CD4-positive, alpha-beta memory T cell (primary cell): ENCODE measurements at regions not wholly inside any gene's neighbourhood (a gene's known extent, or its start where the extent isn't known, plus 50 kb on each side); places are given as distances from the start of the nearest gene placed in this dataset.

Experiments used
- CTCF ChIA-PET: fragments of 350-600 bp; sonication (Branson Sonifier 250); formaldehyde crosslinking; loops from one replicate; lab custom pipeline; 2021; ENCODE audit warnings: inconsistent platforms; ENCODE audit not compliant: partially characterized antibody; lab: Charles Lee
- POLR2A ChIA-PET: fragments of 350-600 bp; sonication (Branson Sonifier 250); formaldehyde crosslinking; loops from one replicate; lab custom pipeline; 2021; ENCODE audit not compliant: partially characterized antibody; lab: Charles Lee
- DNase-seq, 5 donors: peaks; one replicate each; pipeline versions ENCODE4 v3.0.0 to v3.0.0-alpha.2; 2020 to 2022; ENCODE audit warnings: mixed read lengths in 1 of 5
- H3K27ac ChIP-seq: one replicate; pipeline ENCODE4 v1.7.0; 2013; ENCODE audit warnings: low read depth, low read length
- H3K27me3 ChIP-seq: 2 replicates; pipeline ENCODE4 v1.7.0; 2013; ENCODE audit warnings: mild to moderate bottlenecking, low read length, moderate library complexity; ENCODE audit not compliant: insufficient read depth
- H3K36me3 ChIP-seq: 2 replicates; pipeline ENCODE4 v1.7.0; 2013; ENCODE audit warnings: mild to moderate bottlenecking, low read length, moderate library complexity; ENCODE audit not compliant: insufficient read depth
- H3K4me1 ChIP-seq: 2 replicates; pipeline ENCODE4 v1.7.0; 2013; ENCODE audit warnings: mild to moderate bottlenecking, low read length, moderate library complexity; ENCODE audit not compliant: insufficient read depth
- H3K4me3 ChIP-seq, 2 donors: one replicate each; pipeline ENCODE4 v1.7.0; 2013; ENCODE audit warnings: low read length in 2 of 2, mild to moderate bottlenecking in 1 of 2
- H3K9me3 ChIP-seq, 2 donors: one replicate each; pipeline ENCODE4 v1.7.0; 2013; ENCODE audit warnings: low read length in 2 of 2, control low read depth in 1 of 2; ENCODE audit not compliant: control insufficient read depth in 1 of 2
- H3K27ac Mint-ChIP-seq, 7 donors: one replicate each; pipeline ENCODE4 v1.8.0; 2020 to 2021; ENCODE audit warnings: mixed read lengths in 7 of 7, mild to moderate bottlenecking in 6 of 7, inconsistent platforms in 3 of 7, moderate library complexity in 3 of 7
- H3K27me3 Mint-ChIP-seq, 2 donors: one replicate each; pipeline ENCODE4 v1.8.0; 2020 to 2021; ENCODE audit warnings: mixed read lengths in 2 of 2
- H3K36me3 Mint-ChIP-seq, 2 donors: one replicate each; pipeline ENCODE4 v1.8.0; 2020 to 2021; ENCODE audit warnings: mixed read lengths in 2 of 2, inconsistent platforms in 1 of 2, mild to moderate bottlenecking in 1 of 2
- H3K4me1 Mint-ChIP-seq, 4 donors: one replicate each; pipeline ENCODE4 v1.8.0; 2020 to 2021; ENCODE audit warnings: mixed read lengths in 4 of 4, mild to moderate bottlenecking in 1 of 4
- H3K4me3 Mint-ChIP-seq, 8 donors: one replicate each; pipeline ENCODE4 v1.8.0; 2020 to 2021; ENCODE audit warnings: mixed read lengths in 8 of 8, mild to moderate bottlenecking in 7 of 8, moderate library complexity in 6 of 8, inconsistent platforms in 3 of 8
- H3K9me3 Mint-ChIP-seq, 8 donors: one replicate each; pipeline ENCODE4 v1.8.0; 2020 to 2021; ENCODE audit warnings: mixed read lengths in 8 of 8, mild to moderate bottlenecking in 5 of 8, inconsistent platforms in 3 of 8, moderate library complexity in 1 of 8
- intact Hi-C: fragments of 100-400 bp; cut with micrococcal nuclease; formaldehyde crosslinking; loops from one replicate; pipeline ENCODE4 v1.15.1; 2023

DNA sequence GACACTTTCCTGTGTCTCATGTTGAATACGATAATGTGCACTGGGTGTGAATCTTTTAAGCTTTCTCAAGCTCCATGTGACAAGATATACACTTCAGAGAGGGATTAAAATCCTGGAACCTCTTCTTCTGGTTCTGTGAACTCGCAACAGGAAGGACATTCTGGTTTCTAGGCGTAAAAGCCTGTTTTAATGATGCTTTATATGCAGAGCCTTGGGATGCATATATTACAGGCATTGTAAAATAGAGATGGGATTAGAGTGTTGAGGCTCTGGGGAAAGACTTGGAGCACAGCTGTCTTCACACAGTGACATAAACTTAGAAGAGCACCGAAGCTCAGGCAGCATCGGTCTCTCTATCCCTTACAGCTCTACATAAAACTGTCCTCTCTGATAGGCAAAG, 107.7 kb upstream of the SV2C start:
- DNase-seq: no peak
- POLR2A ChIA-PET: no interaction called here
- Histone ChIP-seq H3K36me3 (no peaks in the 10 kb centered on the region), H3K27ac (no peak overlapping the region), H3K9me3 (no peaks in the 10 kb centered on the region), H3K27me3 (no peaks in the 10 kb centered on the region), H3K4me3 (no peak overlapping the region), H3K4me1 (no peaks in the 10 kb centered on the region)
- no peaks in the 10 kb centered on the region for H3K4me1 Mint-ChIP-seq
- peaks cover 12 to 13% of the 10 kb centered on the region in 2 donors for H3K27me3 Mint-ChIP-seq
- CTCF ChIA-PET: no interaction called here
- no peak overlapping the region for H3K4me3 Mint-ChIP-seq
- intact Hi-C loops: no loop called here
- no peaks in the 10 kb centered on the region for H3K36me3 Mint-ChIP-seq
- H3K27ac Mint-ChIP-seq: no peak overlapping the region
- H3K9me3 Mint-ChIP-seq: peaks cover 0 to 10% (median 0%) of the 10 kb centered on the region in 8 donors

DNA sequence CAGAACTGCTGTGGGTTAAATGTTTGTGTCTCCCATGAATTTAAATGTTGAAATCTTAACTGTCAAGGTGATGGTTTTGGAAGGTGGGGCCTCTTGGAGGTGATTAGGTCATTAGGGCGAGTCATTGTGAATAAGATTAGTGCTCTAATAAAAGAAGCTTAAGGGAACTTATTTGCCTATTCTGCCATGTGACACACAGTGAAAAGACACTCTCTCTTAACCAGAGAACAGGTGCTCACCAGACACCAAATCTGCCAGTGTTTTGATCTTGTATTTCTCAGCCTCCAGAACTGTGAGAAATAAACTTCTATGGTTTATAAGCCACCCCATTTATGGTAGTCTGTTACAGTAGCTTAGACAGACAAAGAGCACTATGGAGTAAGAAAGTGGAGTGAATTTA, 117.9 kb upstream of the SV2C start:
- peaks cover 4 to 24% of the 10 kb centered on the region in 2 donors for H3K27me3 Mint-ChIP-seq
- peak overlapping the region in 1 of 7 donors; percentile 44 for H3K27ac Mint-ChIP-seq
- Histone ChIP-seq H3K9me3 (no peaks in the 10 kb centered on the region), H3K27ac (no peak overlapping the region), H3K4me1 (no peaks in the 10 kb centered on the region), H3K27me3 (peaks cover 4% of the 10 kb centered on the region), H3K4me3 (no peak overlapping the region), H3K36me3 (no peaks in the 10 kb centered on the region)
- H3K36me3 Mint-ChIP-seq: no peaks in the 10 kb centered on the region
- ChIA-PET POLR2A (no interaction called here), CTCF (no interaction called here)
- H3K4me1 Mint-ChIP-seq: peaks cover 0 to 17% (median 3%) of the 10 kb centered on the region in 4 donors
- H3K4me3 Mint-ChIP-seq: no peak overlapping the region
- intact Hi-C loops: no loop called here
- DNase-seq: no peak
- peaks cover 0 to 23% (median 18%) of the 10 kb centered on the region in 8 donors for H3K9me3 Mint-ChIP-seq

DNA sequence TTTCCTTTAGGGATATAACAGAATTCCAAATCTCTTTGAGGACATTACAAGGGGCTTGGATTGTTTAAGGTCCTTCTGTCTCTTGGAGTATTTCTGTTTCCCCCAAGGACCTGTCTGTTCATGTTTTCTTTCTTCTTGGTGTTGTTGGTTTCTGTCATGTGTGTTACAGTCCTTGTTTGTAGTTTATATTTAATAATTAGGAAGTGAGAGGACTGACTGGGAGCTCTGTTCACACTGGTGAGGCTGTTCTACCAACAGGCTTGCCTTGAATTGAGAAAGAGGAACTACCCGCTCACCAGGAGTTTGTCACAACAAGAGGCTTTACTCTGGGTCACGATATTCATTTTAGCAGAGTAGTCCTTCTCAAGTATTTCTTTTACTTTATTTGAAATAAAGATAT, 119.2 kb upstream of the SV2C start:
- H3K36me3 ChIP-seq: no peaks in the 10 kb centered on the region
- POLR2A ChIA-PET: no interaction called here
- DNase-seq: no peak
- peaks cover 4% of the 10 kb centered on the region for H3K27me3 ChIP-seq
- CTCF ChIA-PET: no interaction called here
- Mint-ChIP-seq H3K4me3 (no peak overlapping the region), H3K27ac (no peak overlapping the region), H3K36me3 (no peaks in the 10 kb centered on the region), H3K27me3 (peaks cover 3 to 21% of the 10 kb centered on the region in 2 donors), H3K4me1 (peaks cover 0 to 17% (median 3%) of the 10 kb centered on the region in 4 donors), H3K9me3 (peaks cover 0 to 13% (median 9%) of the 10 kb centered on the region in 8 donors)
- H3K9me3 ChIP-seq: no peaks in the 10 kb centered on the region
- intact Hi-C loops: no loop called here
- no peaks in the 10 kb centered on the region for H3K4me1 ChIP-seq
- H3K27ac ChIP-seq: no peak overlapping the region
- no peak overlapping the region for H3K4me3 ChIP-seq

DNA sequence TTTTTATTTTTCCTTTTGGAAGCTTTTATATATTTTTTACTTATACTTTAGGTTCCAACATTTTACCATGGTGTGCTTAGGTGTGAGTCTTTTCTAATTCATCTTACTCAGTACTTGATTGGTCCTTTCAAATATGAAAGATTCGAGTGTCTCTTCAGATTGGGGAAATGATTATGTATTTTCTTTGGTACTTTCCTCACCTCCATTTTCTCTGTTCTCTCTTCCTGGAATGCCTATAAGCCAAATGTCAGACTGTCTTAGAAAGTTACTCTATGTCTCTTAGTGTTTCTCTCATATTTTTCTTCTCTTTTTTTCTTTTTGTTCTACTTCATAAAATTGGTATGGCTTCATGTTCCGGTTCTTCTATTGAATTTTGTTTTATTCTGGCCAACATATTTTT, 119.6 kb upstream of the SV2C start:
- H3K36me3 Mint-ChIP-seq: no peaks in the 10 kb centered on the region
- no peak overlapping the region for H3K4me3 Mint-ChIP-seq
- H3K27ac Mint-ChIP-seq: no peak overlapping the region
- CTCF ChIA-PET: no interaction called here
- peaks cover 0 to 17% (median 3%) of the 10 kb centered on the region in 4 donors for H3K4me1 Mint-ChIP-seq
- no peak overlapping the region for H3K27ac ChIP-seq
- no peak for DNase-seq
- intact Hi-C loops: no loop called here
- POLR2A ChIA-PET: no interaction called here
- H3K9me3 ChIP-seq: no peaks in the 10 kb centered on the region
- H3K4me3 ChIP-seq: no peak overlapping the region
- no peaks in the 10 kb centered on the region for H3K36me3 ChIP-seq
- no peaks in the 10 kb centered on the region for H3K4me1 ChIP-seq
- H3K27me3 ChIP-seq: peaks cover 4% of the 10 kb centered on the region
- H3K27me3 Mint-ChIP-seq: peaks cover 3 to 21% of the 10 kb centered on the region in 2 donors
- H3K9me3 Mint-ChIP-seq: peaks cover 0 to 10% (median 6%) of the 10 kb centered on the region in 8 donors

DNA sequence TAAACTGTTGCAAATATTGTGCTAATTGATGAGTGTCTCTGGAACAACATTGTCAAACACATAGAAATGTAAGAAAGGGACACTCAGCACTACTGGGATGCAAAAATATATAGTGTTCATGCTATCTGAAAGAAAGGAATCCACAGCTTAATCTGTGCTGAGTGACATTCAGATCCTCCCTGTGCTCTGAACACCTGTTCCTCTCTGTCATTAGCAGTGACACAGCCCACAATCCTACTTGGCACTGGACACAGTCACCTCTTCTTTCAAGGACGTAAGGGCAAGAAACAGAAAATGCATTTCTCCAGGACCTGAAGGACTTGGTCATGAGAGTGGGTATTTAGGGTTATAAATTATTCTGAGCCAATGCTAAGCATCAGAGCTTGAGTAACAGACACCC, 121.4 kb upstream of the SV2C start:
- H3K4me3 Mint-ChIP-seq: no peak overlapping the region
- Histone ChIP-seq H3K36me3 (no peaks in the 10 kb centered on the region), H3K9me3 (no peaks in the 10 kb centered on the region), H3K4me1 (no peaks in the 10 kb centered on the region), H3K27me3 (peaks cover 4% of the 10 kb centered on the region), H3K4me3 (no peak overlapping the region), H3K27ac (no peak overlapping the region)
- DNase-seq: no peak
- H3K4me1 Mint-ChIP-seq: no peaks in the 10 kb centered on the region
- intact Hi-C loops: no loop called here
- POLR2A ChIA-PET: no interaction called here
- CTCF ChIA-PET: no interaction called here
- peaks cover 3 to 23% of the 10 kb centered on the region in 2 donors for H3K27me3 Mint-ChIP-seq
- no peaks in the 10 kb centered on the region for H3K36me3 Mint-ChIP-seq
- H3K27ac Mint-ChIP-seq: no peak overlapping the region
- H3K9me3 Mint-ChIP-seq: peaks cover 0 to 13% (median 6%) of the 10 kb centered on the region in 8 donors

DNA sequence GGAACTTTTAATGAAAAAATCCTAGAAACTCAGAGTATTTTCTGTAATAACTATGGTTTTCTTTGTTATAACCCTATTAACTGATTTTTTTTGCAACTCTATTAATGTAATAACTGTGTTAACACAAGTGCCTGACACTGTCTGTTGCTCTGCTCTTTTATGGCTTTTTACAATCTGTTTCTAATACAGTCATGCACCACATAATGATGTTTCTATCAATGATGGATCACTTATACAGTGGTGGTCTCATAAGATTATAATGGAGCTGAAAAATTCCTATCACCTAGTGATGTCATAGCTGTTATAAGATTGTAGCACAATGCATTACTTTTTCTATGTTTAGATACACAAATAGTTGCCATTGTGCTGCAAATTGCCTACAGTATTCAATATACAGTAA, 123.1 kb upstream of the SV2C start:
- Mint-ChIP-seq H3K9me3 (peaks cover 0 to 12% (median 6%) of the 10 kb centered on the region in 8 donors), H3K4me1 (no peaks in the 10 kb centered on the region), H3K27me3 (peaks cover 4 to 18% of the 10 kb centered on the region in 2 donors), H3K36me3 (no peaks in the 10 kb centered on the region), H3K4me3 (no peak overlapping the region), H3K27ac (no peak overlapping the region)
- DNase-seq: no peak
- Histone ChIP-seq H3K9me3 (no peaks in the 10 kb centered on the region), H3K27ac (no peak overlapping the region), H3K36me3 (no peaks in the 10 kb centered on the region), H3K27me3 (peaks cover 4% of the 10 kb centered on the region), H3K4me3 (no peak overlapping the region), H3K4me1 (no peaks in the 10 kb centered on the region)
- ChIA-PET POLR2A (interaction anchor here (0.6 kb wide), 1 partner anchor 499 kb away, joined by 4 read pairs; no protein-coding TSS in a partner anchor), CTCF (no interaction called here)
- intact Hi-C loops: no loop called here

DNA sequence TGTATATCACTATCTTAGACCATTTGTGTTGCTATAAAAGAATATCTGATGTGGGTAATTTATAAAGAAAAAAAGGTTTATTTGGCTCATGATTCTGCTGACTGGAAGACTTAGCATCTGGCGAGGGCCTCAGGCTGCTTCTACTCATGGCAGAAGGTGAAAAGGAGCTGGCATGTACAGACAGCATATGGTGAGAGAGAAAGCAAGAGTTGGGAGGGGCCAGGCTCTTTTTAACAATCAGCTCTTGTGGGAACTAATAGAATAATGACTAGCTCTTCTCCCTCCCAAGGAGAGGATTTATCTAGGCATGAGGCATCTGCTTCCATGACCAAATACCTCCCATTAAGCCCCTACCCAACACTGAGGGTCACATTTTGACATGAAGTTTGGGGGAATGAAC, 130.2 kb upstream of the SV2C start:
- H3K4me1 Mint-ChIP-seq: no peaks in the 10 kb centered on the region
- no peak overlapping the region for H3K27ac ChIP-seq
- H3K9me3 Mint-ChIP-seq: peaks cover 0 to 24% (median 10%) of the 10 kb centered on the region in 8 donors

DNA sequence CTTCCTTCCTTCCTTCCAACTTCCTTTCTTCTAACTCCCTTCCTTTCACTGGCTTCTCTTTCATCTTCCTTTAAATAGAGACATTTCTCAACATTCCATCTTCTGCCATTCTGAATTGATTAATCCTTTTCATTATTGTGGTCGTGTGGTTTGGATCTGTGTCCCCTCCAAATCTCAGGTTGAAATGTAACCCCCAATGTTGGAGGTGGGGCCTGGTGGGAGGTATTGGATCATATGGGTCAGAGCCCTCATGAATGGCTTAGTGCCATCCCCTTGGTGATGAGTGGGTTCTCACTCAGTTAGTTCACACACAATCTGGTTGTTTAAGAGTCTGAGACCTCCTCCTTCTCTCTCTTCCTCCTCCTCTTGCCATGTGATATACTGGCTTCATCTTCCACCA, 130.9 kb upstream of the SV2C start:
- Histone ChIP-seq H3K9me3 (no peaks in the 10 kb centered on the region), H3K27me3 (no peaks in the 10 kb centered on the region), H3K4me1 (no peaks in the 10 kb centered on the region), H3K27ac (no peak overlapping the region), H3K36me3 (no peaks in the 10 kb centered on the region), H3K4me3 (no peak overlapping the region)
- POLR2A ChIA-PET: no interaction called here
- peaks cover 0 to 25% (median 10%) of the 10 kb centered on the region in 8 donors for H3K9me3 Mint-ChIP-seq
- no peaks in the 10 kb centered on the region for H3K4me1 Mint-ChIP-seq
- H3K27me3 Mint-ChIP-seq: peaks cover 11 to 14% of the 10 kb centered on the region in 2 donors
- no peak overlapping the region for H3K4me3 Mint-ChIP-seq
- H3K27ac Mint-ChIP-seq: no peak overlapping the region
- no peak for DNase-seq
- H3K36me3 Mint-ChIP-seq: no peaks in the 10 kb centered on the region
- intact Hi-C loops: no loop called here
- CTCF ChIA-PET: no interaction called here

More for the DNA sequence above, 130.2 kb upstream of the SV2C start:
- Histone ChIP-seq H3K4me3 (no peak overlapping the region), H3K4me1 (no peaks in the 10 kb centered on the region), H3K9me3 (no peaks in the 10 kb centered on the region), H3K27me3 (no peaks in the 10 kb centered on the region), H3K36me3 (no peaks in the 10 kb centered on the region)
- intact Hi-C loops: no loop called here
- no peaks in the 10 kb centered on the region for H3K36me3 Mint-ChIP-seq
- H3K4me3 Mint-ChIP-seq: no peak overlapping the region
- peaks cover 8 to 10% of the 10 kb centered on the region in 2 donors for H3K27me3 Mint-ChIP-seq
- ChIA-PET CTCF (no interaction called here), POLR2A (no interaction called here)
- DNase-seq: no peak
- no peak overlapping the region for H3K27ac Mint-ChIP-seq
